H9 (cell line): ENCODE measurements at regions not wholly inside any gene's neighbourhood (a gene's known extent, or its start where the extent isn't known, plus 50 kb on each side); places are given as distances from the start of the nearest gene placed in this dataset.

ENCODE experiments used
- DNase-seq: peaks from one replicate; pipeline ENCODE4 v3.0.0-alpha.2; 2017
- H2AFZ ChIP-seq: one replicate; pipeline ENCODE4 v1.6.1; 2013; ENCODE audit warnings: mild to moderate bottlenecking, low read length, control low read depth, moderate library complexity
- H2AK5ac ChIP-seq: 2 replicates; pipeline ENCODE4 v1.6.1; 2013; ENCODE audit warnings: low read length, control low read depth, mixed read lengths; ENCODE audit not compliant: insufficient read length
- H2BK120ac ChIP-seq: one replicate; pipeline ENCODE4 v1.6.1; 2013; ENCODE audit warnings: low read depth, mild to moderate bottlenecking, low read length, control low read depth, inconsistent platforms; ENCODE audit not compliant: poor library complexity, severe bottlenecking
- H2BK12ac ChIP-seq: 2 replicates; pipeline ENCODE4 v1.6.1; 2013; ENCODE audit warnings: low read length, control low read depth, mixed read lengths, low read depth; ENCODE audit not compliant: insufficient read length
- H2BK15ac ChIP-seq: 2 replicates; pipeline ENCODE4 v1.6.1; 2013; ENCODE audit warnings: low read depth, low read length, control low read depth
- H2BK20ac ChIP-seq: one replicate; pipeline ENCODE4 v1.6.1; 2013; ENCODE audit warnings: low read depth, mild to moderate bottlenecking, low read length, control low read depth, inconsistent platforms; ENCODE audit not compliant: poor library complexity, severe bottlenecking
- H2BK5ac ChIP-seq: 2 replicates; pipeline ENCODE4 v1.6.1; 2013; ENCODE audit warnings: low read length, control low read depth, mixed read lengths; ENCODE audit not compliant: insufficient read length
- H3K14ac ChIP-seq: 2 replicates; pipeline ENCODE4 v1.6.1; 2013; ENCODE audit warnings: low read length, control low read depth; ENCODE audit not compliant: insufficient read depth
- H3K18ac ChIP-seq: 2 replicates; pipeline ENCODE4 v1.6.1; 2013; ENCODE audit warnings: low read depth, mild to moderate bottlenecking, mixed read lengths, low read length, control low read depth; ENCODE audit not compliant: insufficient read length
- H3K23ac ChIP-seq: 2 replicates; pipeline ENCODE4 v1.6.1; 2013; ENCODE audit warnings: low read length, control low read depth, mixed read lengths, low read depth; ENCODE audit not compliant: insufficient read length
- H3K23me2 ChIP-seq: 2 replicates; pipeline ENCODE4 v1.6.1; 2013; ENCODE audit warnings: low read depth, mild to moderate bottlenecking, mixed read lengths, low read length, control low read depth; ENCODE audit not compliant: insufficient read length, poor library complexity, severe bottlenecking
- H3K27ac ChIP-seq: 2 replicates; pipeline ENCODE4 v1.5.1; 2013; ENCODE audit warnings: low read length, control low read depth, mixed read lengths, low read depth; ENCODE audit not compliant: insufficient read length
- H3K27me3 ChIP-seq: 2 replicates; pipeline ENCODE4 v1.6.1; 2013; ENCODE audit warnings: low read length, control low read depth, inconsistent platforms; ENCODE audit not compliant: insufficient read depth
- H3K4ac ChIP-seq: 2 replicates; pipeline ENCODE4 v1.6.1; 2013; ENCODE audit warnings: low read depth, mild to moderate bottlenecking, control low read depth, inconsistent platforms, low read length, moderate library complexity
- H3K4me1 ChIP-seq: 2 replicates; pipeline ENCODE4 v1.6.1; 2013; ENCODE audit warnings: low read length, control low read depth, inconsistent platforms; ENCODE audit not compliant: insufficient read depth
- H3K4me2 ChIP-seq: 2 replicates; pipeline ENCODE4 v1.6.1; 2013; ENCODE audit warnings: low read length, control low read depth, mixed read lengths; ENCODE audit not compliant: insufficient read length, insufficient read depth
- H3K56ac ChIP-seq: 2 replicates; pipeline ENCODE4 v1.6.1; 2013; ENCODE audit warnings: low read depth, mild to moderate bottlenecking, mixed read lengths, low read length, control low read depth; ENCODE audit not compliant: insufficient read length
- H3K79me1 ChIP-seq: 2 replicates; pipeline ENCODE4 v1.6.1; 2013; ENCODE audit warnings: low read depth, mild to moderate bottlenecking, moderate library complexity, low read length, control low read depth, inconsistent platforms; ENCODE audit not compliant: insufficient read depth, poor library complexity, severe bottlenecking
- H3K79me2 ChIP-seq: 2 replicates; pipeline ENCODE4 v1.6.1; 2013; ENCODE audit warnings: low read length, control low read depth, inconsistent platforms; ENCODE audit not compliant: insufficient read depth
- H3K9ac ChIP-seq: 2 replicates; pipeline ENCODE4 v1.6.1; 2013; ENCODE audit warnings: low read length, control low read depth, mixed read lengths; ENCODE audit not compliant: insufficient read length; ENCODE audit errors: extremely low read depth
- H3K9me3 ChIP-seq: one replicate; pipeline ENCODE4 v1.6.1; 2013; ENCODE audit warnings: low read depth, low read length, inconsistent platforms; ENCODE audit not compliant: control insufficient read depth
- H3T11ph ChIP-seq: one replicate; pipeline ENCODE4 v1.6.1; 2013; ENCODE audit warnings: mild to moderate bottlenecking, low read length, control low read depth, inconsistent platforms
- H4K20me1 ChIP-seq: one replicate; pipeline ENCODE4 v1.6.1; 2013; ENCODE audit not compliant: control insufficient read depth, insufficient read length, insufficient read depth
- H4K5ac ChIP-seq: 2 replicates; pipeline ENCODE4 v1.6.1; 2013; ENCODE audit warnings: low read depth, mild to moderate bottlenecking, mixed read lengths, low read length, control low read depth; ENCODE audit not compliant: insufficient read length
- H4K8ac ChIP-seq: replicated peaks from 2 replicates; pipeline ENCODE4 v1.6.1; 2013; ENCODE audit warnings: low read length, control low read depth, mixed read lengths, low read depth; ENCODE audit not compliant: insufficient read length
- H4K91ac ChIP-seq: 2 replicates; pipeline ENCODE4 v1.6.1; 2013; ENCODE audit warnings: low read depth, mild to moderate bottlenecking, moderate library complexity, mixed read lengths, low read length, control low read depth; ENCODE audit not compliant: insufficient read length
- H3K27ac Mint-ChIP-seq, 3 experiments: 2 replicates in 2 of 3; 3 replicates in 1 of 3; pipeline ENCODE4 v1.8.0; 2020 to 2021; ENCODE audit warnings: mixed read lengths in 3 of 3, mild to moderate bottlenecking in 1 of 3, moderate library complexity in 1 of 3
- H3K27me3 Mint-ChIP-seq: 2 replicates; pipeline ENCODE4 v1.8.0; 2021; ENCODE audit warnings: low read depth, mild to moderate bottlenecking, moderate library complexity, mixed read lengths
- H3K36me3 Mint-ChIP-seq, 3 experiments: 2 replicates in 2 of 3; 3 replicates in 1 of 3; pipeline ENCODE4 v1.8.0; 2020 to 2021; ENCODE audit warnings: low read depth in 3 of 3, mixed read lengths in 3 of 3; ENCODE audit not compliant: insufficient read depth in 1 of 3
- H3K4me1 Mint-ChIP-seq, 2 experiments: 2 replicates each; pipeline ENCODE4 v1.8.0; 2020; ENCODE audit warnings: mixed read lengths in 2 of 2
- H3K4me3 Mint-ChIP-seq, 2 experiments: 2 replicates in 1 of 2; 3 replicates in 1 of 2; pipeline ENCODE4 v1.8.0; 2020 to 2021; ENCODE audit warnings: mild to moderate bottlenecking in 2 of 2, mixed read lengths in 2 of 2, moderate library complexity in 1 of 2
- H3K9me3 Mint-ChIP-seq, 2 experiments: 2 replicates in 1 of 2; 3 replicates in 1 of 2; pipeline ENCODE4 v1.8.0; 2020; ENCODE audit warnings: mild to moderate bottlenecking in 2 of 2, mixed read lengths in 2 of 2, moderate library complexity in 1 of 2
- CTCF ChIP-seq: fragments of 200-600 bp; sonication (generic); conservative IDR thresholded peaks from 3 replicates; pipeline ENCODE4 v1.8.0; 2021; ENCODE audit warnings: antibody characterized with exemption, mild to moderate bottlenecking
- WGBS: extraction: QIAGEN DNeasy Blood & Tissue Kit; methylation state at CpG from one replicate; pipeline ENCODE4 v1.1.7; 2013; ENCODE audit warnings: missing lambda C conversion rate, low lambda C conversion rate, mixed read lengths; ENCODE audit not compliant: insufficient read length; ENCODE audit errors: extremely low coverage; 5-methylcytosine and 5-hydroxymethylcytosine counted together

- Histone ChIP-seq H3K79me2 (no peaks in the 10 kb centered on the region), H2AFZ (no peak overlapping the region), H2BK20ac (no peak overlapping the region), H4K8ac (no peak overlapping the region), H2BK12ac (no peak overlapping the region), H2BK120ac (no peak overlapping the region), H3K18ac (no peak overlapping the region), H3K27ac (no peak overlapping the region), H3K79me1 (no peaks in the 10 kb centered on the region), H4K20me1 (no peaks in the 10 kb centered on the region), H3K56ac (no peak overlapping the region), H2BK15ac (no peak overlapping the region), H3K4me1 (no peaks in the 10 kb centered on the region), H3K4ac (no peak overlapping the region), H3K23me2 (peaks cover 4% of the 10 kb centered on the region), H4K91ac (no peak overlapping the region), H3K27me3 (no peaks in the 10 kb centered on the region), H2AK5ac (no peak overlapping the region), H3K9me3 (no peaks in the 10 kb centered on the region), H2BK5ac (no peak overlapping the region), H4K5ac (no peak overlapping the region), H3K4me2 (no peak overlapping the region), H3T11ph (no peak overlapping the region), H3K23ac (no peak overlapping the region), H3K14ac (no peak overlapping the region), H3K9ac (no peak overlapping the region)
- Mint-ChIP-seq H3K9me3 (peaks cover 13 to 19% of the 10 kb centered on the region in 2 experiments), H3K36me3 (no peaks in the 10 kb centered on the region; a peak in 1 of 7 replicates), H3K27ac (no peak overlapping the region; a peak in 1 of 7 replicates), H3K27me3 (peaks cover 28% of the 10 kb centered on the region), H3K4me3 (no peak overlapping the region), H3K4me1 (peaks cover 2 to 11% of the 10 kb centered on the region in 2 experiments)
- no peak for DNase-seq
- no CpG with 5 or more reads among the region's 3 CpGs for WGBS
- no peak for TF ChIP-seq CTCF
These were observed 55.4 kb upstream of the LPGAT1 start for GRCh38 chr1:211885747-211886522.
